Kidney (tissue), 13 donors: ENCODE measurements at regions not wholly inside any gene's neighbourhood (a gene's known extent, or its start where the extent isn't known, plus 50 kb on each side); places are given as distances from the start of the nearest gene placed in this dataset.

Source experiments
- DNase-seq, 5 donors: peaks; one replicate each; pipeline ENCODE4 v3.0.0-alpha.2; 2013 to 2020
- FAIRE-seq: peaks from 2 replicates; lab custom pipeline; 2012; peaks lifted over from hg19 to GRCh38; lab: Jason Lieb, UNC
- H3K27ac ChIP-seq, 2 donors: one replicate each; pipeline ENCODE4 v1.7.0; 2013; ENCODE audit warnings: low read depth in 2 of 2, low read length in 2 of 2, inconsistent platforms in 1 of 2
- H3K27me3 ChIP-seq: one replicate; pipeline ENCODE4 v1.7.1; 2013; ENCODE audit warnings: low read length, inconsistent platforms; ENCODE audit not compliant: control insufficient read depth, insufficient read depth
- H3K36me3 ChIP-seq, 3 donors: one replicate each; pipeline versions ENCODE4 v1.7.0 to v1.7.1; 2013; ENCODE audit warnings: low read length in 3 of 3, control low read depth in 1 of 3, inconsistent platforms in 1 of 3; ENCODE audit not compliant: insufficient read depth in 3 of 3, control insufficient read depth in 2 of 3
- H3K4me1 ChIP-seq, 3 donors: one replicate each; pipeline versions ENCODE4 v1.7.0 to v1.7.1; 2013; ENCODE audit warnings: low read length in 3 of 3, inconsistent platforms in 1 of 3, low read depth in 1 of 3; ENCODE audit not compliant: control insufficient read depth in 2 of 3, insufficient read depth in 2 of 3
- H3K4me3 ChIP-seq, 3 donors: one replicate each; pipeline versions ENCODE4 v1.7.0 to v1.8.1; 2013; ENCODE audit warnings: low read length in 3 of 3, control low read depth in 1 of 3, inconsistent platforms in 1 of 3
- H3K9ac ChIP-seq, 3 donors: one replicate each; pipeline versions ENCODE4 v1.7.0 to v1.7.1; 2013; ENCODE audit warnings: low read length in 3 of 3, control low read depth in 1 of 3, inconsistent platforms in 1 of 3
- H3K9me3 ChIP-seq, 3 donors: one replicate each; pipeline versions ENCODE4 v1.7.0 to v1.7.1; 2013; ENCODE audit warnings: low read length in 3 of 3, control low read depth in 1 of 3, inconsistent platforms in 1 of 3; ENCODE audit not compliant: control insufficient read depth in 2 of 3, insufficient read depth in 1 of 3
- intact Hi-C: fragments of 100-400 bp; cut with DNase I; formaldehyde crosslinking; loops from one replicate; pipeline ENCODE4 v1.11.1; 2022
- TF ChIP-seq, protein P1 (sequence below): IDR thresholded peaks from 3 replicates; pipeline ENCODE4 v1.5.1; 2012; ENCODE audit warnings: mild to moderate bottlenecking, moderate library complexity, borderline replicate concordance; ENCODE audit not compliant: insufficient read depth; ENCODE audit errors: extremely low read depth
- donor health status: control.
- donor health status: control.
- donor health status: control.
- donor health status: control.
- donor health status: control.
- donor health status: DM: yes; HTN: yes; CAD: no.
- donor health status: Normal renal cell carcinoma (clear cell type).

DNA sequence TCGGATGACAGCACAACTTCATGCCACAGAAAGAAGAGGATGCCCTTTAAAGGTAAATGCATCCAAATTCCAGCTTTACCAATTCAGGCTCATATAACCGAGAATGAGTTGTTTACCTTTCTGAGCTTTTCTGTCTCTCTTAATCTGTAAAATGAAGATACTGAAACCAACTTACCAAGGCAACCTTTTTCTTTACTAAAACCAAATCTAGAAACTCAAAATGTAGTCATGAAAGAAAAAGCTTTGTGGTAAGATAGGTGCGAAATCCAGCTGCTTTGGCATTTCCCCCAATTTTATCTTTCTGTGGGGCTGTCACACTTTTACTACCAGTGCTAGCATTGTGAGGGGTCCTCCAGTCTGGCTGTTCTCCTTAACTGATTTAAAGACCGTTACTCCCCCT, 240.4 kb downstream of the IKZF2 start:
- Histone ChIP-seq H3K36me3 (no peaks in the 10 kb centered on the region), H3K27ac (no peak overlapping the region), H3K9ac (no peak overlapping the region), H3K27me3 (no peaks in the 10 kb centered on the region), H3K4me1 (no peaks in the 10 kb centered on the region), H3K4me3 (no peak overlapping the region), H3K9me3 (no peaks in the 10 kb centered on the region)
- intact Hi-C loops: no loop called here
- FAIRE-seq (no peak), DNase-seq (peak in 1 of 5 donors; percentile 7)
- TF ChIP-seq, protein P1, sequence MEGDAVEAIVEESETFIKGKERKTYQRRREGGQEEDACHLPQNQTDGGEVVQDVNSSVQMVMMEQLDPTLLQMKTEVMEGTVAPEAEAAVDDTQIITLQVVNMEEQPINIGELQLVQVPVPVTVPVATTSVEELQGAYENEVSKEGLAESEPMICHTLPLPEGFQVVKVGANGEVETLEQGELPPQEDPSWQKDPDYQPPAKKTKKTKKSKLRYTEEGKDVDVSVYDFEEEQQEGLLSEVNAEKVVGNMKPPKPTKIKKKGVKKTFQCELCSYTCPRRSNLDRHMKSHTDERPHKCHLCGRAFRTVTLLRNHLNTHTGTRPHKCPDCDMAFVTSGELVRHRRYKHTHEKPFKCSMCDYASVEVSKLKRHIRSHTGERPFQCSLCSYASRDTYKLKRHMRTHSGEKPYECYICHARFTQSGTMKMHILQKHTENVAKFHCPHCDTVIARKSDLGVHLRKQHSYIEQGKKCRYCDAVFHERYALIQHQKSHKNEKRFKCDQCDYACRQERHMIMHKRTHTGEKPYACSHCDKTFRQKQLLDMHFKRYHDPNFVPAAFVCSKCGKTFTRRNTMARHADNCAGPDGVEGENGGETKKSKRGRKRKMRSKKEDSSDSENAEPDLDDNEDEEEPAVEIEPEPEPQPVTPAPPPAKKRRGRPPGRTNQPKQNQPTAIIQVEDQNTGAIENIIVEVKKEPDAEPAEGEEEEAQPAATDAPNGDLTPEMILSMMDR: no peak

DNA sequence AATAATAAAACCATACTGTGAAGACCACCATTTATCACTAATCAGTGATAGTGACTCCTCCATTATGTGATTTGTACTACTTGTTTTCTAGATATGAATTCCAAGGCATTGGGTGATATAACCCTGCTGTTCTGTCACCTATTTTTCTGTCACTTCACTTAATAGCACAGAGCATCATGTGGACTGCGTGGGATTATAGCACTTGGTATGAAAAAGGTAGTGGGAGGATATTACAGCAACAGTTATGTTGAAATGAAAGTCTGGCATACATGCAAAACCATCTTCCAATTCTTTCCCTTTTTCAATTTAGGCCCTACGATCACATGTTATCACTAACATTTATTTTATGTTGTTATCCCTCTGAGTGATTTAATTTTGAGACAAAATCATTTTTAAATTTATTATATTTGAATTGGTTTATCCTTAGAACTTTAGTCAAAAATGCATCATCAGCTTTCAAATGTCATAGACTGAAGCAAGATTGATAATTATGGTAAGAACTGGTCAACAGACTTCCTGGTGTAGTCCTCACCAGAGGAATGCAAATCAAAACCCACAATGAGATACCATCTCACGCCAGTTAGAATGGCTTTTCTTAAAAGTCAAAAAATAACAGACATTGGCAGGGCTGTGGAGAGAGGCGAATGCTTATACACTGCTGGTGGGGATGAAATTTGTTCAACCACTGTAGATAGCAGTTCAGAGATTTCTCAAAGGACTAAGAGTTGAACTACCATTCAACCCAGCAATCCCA, 242.6 kb downstream of the IKZF2 start:
- Histone ChIP-seq H3K4me1 (no peaks in the 10 kb centered on the region), H3K4me3 (no peak overlapping the region), H3K9me3 (no peaks in the 10 kb centered on the region), H3K9ac (no peak overlapping the region), H3K27me3 (no peaks in the 10 kb centered on the region), H3K27ac (no peak overlapping the region), H3K36me3 (no peaks in the 10 kb centered on the region)
- TF ChIP-seq, protein P1: no peak
- no peak for DNase-seq
- no peak for FAIRE-seq
- intact Hi-C loops: no loop called here

DNA sequence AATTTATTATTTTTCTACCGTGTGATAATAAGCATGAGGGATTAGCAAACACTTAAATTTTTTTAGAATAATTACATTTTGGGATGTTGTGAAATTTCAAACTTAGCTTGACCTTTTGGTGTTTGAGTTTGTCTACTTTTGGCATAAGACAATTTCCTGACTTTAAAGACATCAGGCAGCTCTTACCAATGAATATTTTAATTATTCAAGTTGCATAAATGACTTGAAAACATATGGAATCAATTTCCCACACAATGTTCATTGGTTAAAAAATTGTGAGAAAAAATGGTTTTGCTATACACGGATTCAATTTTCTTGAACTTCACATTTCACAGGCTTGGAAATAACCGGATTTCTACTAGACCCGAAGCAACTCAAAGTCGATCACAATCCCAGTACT, 243.4 kb downstream of the IKZF2 start:
- TF ChIP-seq, protein P1: no peak
- Histone ChIP-seq H3K36me3 (no peaks in the 10 kb centered on the region), H3K27ac (no peak overlapping the region), H3K9ac (no peak overlapping the region), H3K27me3 (no peaks in the 10 kb centered on the region), H3K9me3 (no peaks in the 10 kb centered on the region), H3K4me3 (no peak overlapping the region), H3K4me1 (no peaks in the 10 kb centered on the region)
- DNase-seq (no peak), FAIRE-seq (no peak)
- intact Hi-C loops: no loop called here
